H9 (cell line): ENCODE measurements at regions not wholly inside any gene's neighbourhood (a gene's known extent, or its start where the extent isn't known, plus 50 kb on each side); places are given as distances from the start of the nearest gene placed in this dataset.

Experiments
- DNase-seq: peaks from one replicate; pipeline ENCODE4 v3.0.0-alpha.2; 2017
- H2AFZ ChIP-seq: one replicate; pipeline ENCODE4 v1.6.1; 2013; ENCODE audit warnings: mild to moderate bottlenecking, low read length, control low read depth, moderate library complexity
- H2AK5ac ChIP-seq: 2 replicates; pipeline ENCODE4 v1.6.1; 2013; ENCODE audit warnings: low read length, control low read depth, mixed read lengths; ENCODE audit not compliant: insufficient read length
- H2BK120ac ChIP-seq: one replicate; pipeline ENCODE4 v1.6.1; 2013; ENCODE audit warnings: low read depth, mild to moderate bottlenecking, low read length, control low read depth, inconsistent platforms; ENCODE audit not compliant: poor library complexity, severe bottlenecking
- H2BK12ac ChIP-seq: 2 replicates; pipeline ENCODE4 v1.6.1; 2013; ENCODE audit warnings: low read length, control low read depth, mixed read lengths, low read depth; ENCODE audit not compliant: insufficient read length
- H2BK15ac ChIP-seq: 2 replicates; pipeline ENCODE4 v1.6.1; 2013; ENCODE audit warnings: low read depth, low read length, control low read depth
- H2BK20ac ChIP-seq: one replicate; pipeline ENCODE4 v1.6.1; 2013; ENCODE audit warnings: low read depth, mild to moderate bottlenecking, low read length, control low read depth, inconsistent platforms; ENCODE audit not compliant: poor library complexity, severe bottlenecking
- H2BK5ac ChIP-seq: 2 replicates; pipeline ENCODE4 v1.6.1; 2013; ENCODE audit warnings: low read length, control low read depth, mixed read lengths; ENCODE audit not compliant: insufficient read length
- H3K14ac ChIP-seq: 2 replicates; pipeline ENCODE4 v1.6.1; 2013; ENCODE audit warnings: low read length, control low read depth; ENCODE audit not compliant: insufficient read depth
- H3K18ac ChIP-seq: 2 replicates; pipeline ENCODE4 v1.6.1; 2013; ENCODE audit warnings: low read depth, mild to moderate bottlenecking, mixed read lengths, low read length, control low read depth; ENCODE audit not compliant: insufficient read length
- H3K23ac ChIP-seq: 2 replicates; pipeline ENCODE4 v1.6.1; 2013; ENCODE audit warnings: low read length, control low read depth, mixed read lengths, low read depth; ENCODE audit not compliant: insufficient read length
- H3K23me2 ChIP-seq: 2 replicates; pipeline ENCODE4 v1.6.1; 2013; ENCODE audit warnings: low read depth, mild to moderate bottlenecking, mixed read lengths, low read length, control low read depth; ENCODE audit not compliant: insufficient read length, poor library complexity, severe bottlenecking
- H3K27ac ChIP-seq: 2 replicates; pipeline ENCODE4 v1.5.1; 2013; ENCODE audit warnings: low read length, control low read depth, mixed read lengths, low read depth; ENCODE audit not compliant: insufficient read length
- H3K27me3 ChIP-seq: 2 replicates; pipeline ENCODE4 v1.6.1; 2013; ENCODE audit warnings: low read length, control low read depth, inconsistent platforms; ENCODE audit not compliant: insufficient read depth
- H3K4ac ChIP-seq: 2 replicates; pipeline ENCODE4 v1.6.1; 2013; ENCODE audit warnings: low read depth, mild to moderate bottlenecking, control low read depth, inconsistent platforms, low read length, moderate library complexity
- H3K4me1 ChIP-seq: 2 replicates; pipeline ENCODE4 v1.6.1; 2013; ENCODE audit warnings: low read length, control low read depth, inconsistent platforms; ENCODE audit not compliant: insufficient read depth
- H3K4me2 ChIP-seq: 2 replicates; pipeline ENCODE4 v1.6.1; 2013; ENCODE audit warnings: low read length, control low read depth, mixed read lengths; ENCODE audit not compliant: insufficient read length, insufficient read depth
- H3K56ac ChIP-seq: 2 replicates; pipeline ENCODE4 v1.6.1; 2013; ENCODE audit warnings: low read depth, mild to moderate bottlenecking, mixed read lengths, low read length, control low read depth; ENCODE audit not compliant: insufficient read length
- H3K79me1 ChIP-seq: 2 replicates; pipeline ENCODE4 v1.6.1; 2013; ENCODE audit warnings: low read depth, mild to moderate bottlenecking, moderate library complexity, low read length, control low read depth, inconsistent platforms; ENCODE audit not compliant: insufficient read depth, poor library complexity, severe bottlenecking
- H3K79me2 ChIP-seq: 2 replicates; pipeline ENCODE4 v1.6.1; 2013; ENCODE audit warnings: low read length, control low read depth, inconsistent platforms; ENCODE audit not compliant: insufficient read depth
- H3K9ac ChIP-seq: 2 replicates; pipeline ENCODE4 v1.6.1; 2013; ENCODE audit warnings: low read length, control low read depth, mixed read lengths; ENCODE audit not compliant: insufficient read length; ENCODE audit errors: extremely low read depth
- H3K9me3 ChIP-seq: one replicate; pipeline ENCODE4 v1.6.1; 2013; ENCODE audit warnings: low read depth, low read length, inconsistent platforms; ENCODE audit not compliant: control insufficient read depth
- H3T11ph ChIP-seq: one replicate; pipeline ENCODE4 v1.6.1; 2013; ENCODE audit warnings: mild to moderate bottlenecking, low read length, control low read depth, inconsistent platforms
- H4K20me1 ChIP-seq: one replicate; pipeline ENCODE4 v1.6.1; 2013; ENCODE audit not compliant: control insufficient read depth, insufficient read length, insufficient read depth
- H4K5ac ChIP-seq: 2 replicates; pipeline ENCODE4 v1.6.1; 2013; ENCODE audit warnings: low read depth, mild to moderate bottlenecking, mixed read lengths, low read length, control low read depth; ENCODE audit not compliant: insufficient read length
- H4K8ac ChIP-seq: replicated peaks from 2 replicates; pipeline ENCODE4 v1.6.1; 2013; ENCODE audit warnings: low read length, control low read depth, mixed read lengths, low read depth; ENCODE audit not compliant: insufficient read length
- H4K91ac ChIP-seq: 2 replicates; pipeline ENCODE4 v1.6.1; 2013; ENCODE audit warnings: low read depth, mild to moderate bottlenecking, moderate library complexity, mixed read lengths, low read length, control low read depth; ENCODE audit not compliant: insufficient read length
- H3K27ac Mint-ChIP-seq, 3 experiments: 2 replicates in 2 of 3; 3 replicates in 1 of 3; pipeline ENCODE4 v1.8.0; 2020 to 2021; ENCODE audit warnings: mixed read lengths in 3 of 3, mild to moderate bottlenecking in 1 of 3, moderate library complexity in 1 of 3
- H3K27me3 Mint-ChIP-seq: 2 replicates; pipeline ENCODE4 v1.8.0; 2021; ENCODE audit warnings: low read depth, mild to moderate bottlenecking, moderate library complexity, mixed read lengths
- H3K36me3 Mint-ChIP-seq, 3 experiments: 2 replicates in 2 of 3; 3 replicates in 1 of 3; pipeline ENCODE4 v1.8.0; 2020 to 2021; ENCODE audit warnings: low read depth in 3 of 3, mixed read lengths in 3 of 3; ENCODE audit not compliant: insufficient read depth in 1 of 3
- H3K4me1 Mint-ChIP-seq, 2 experiments: 2 replicates each; pipeline ENCODE4 v1.8.0; 2020; ENCODE audit warnings: mixed read lengths in 2 of 2
- H3K4me3 Mint-ChIP-seq, 2 experiments: 2 replicates in 1 of 2; 3 replicates in 1 of 2; pipeline ENCODE4 v1.8.0; 2020 to 2021; ENCODE audit warnings: mild to moderate bottlenecking in 2 of 2, mixed read lengths in 2 of 2, moderate library complexity in 1 of 2
- H3K9me3 Mint-ChIP-seq, 2 experiments: 2 replicates in 1 of 2; 3 replicates in 1 of 2; pipeline ENCODE4 v1.8.0; 2020; ENCODE audit warnings: mild to moderate bottlenecking in 2 of 2, mixed read lengths in 2 of 2, moderate library complexity in 1 of 2
- CTCF ChIP-seq: fragments of 200-600 bp; sonication (generic); conservative IDR thresholded peaks from 3 replicates; pipeline ENCODE4 v1.8.0; 2021; ENCODE audit warnings: antibody characterized with exemption, mild to moderate bottlenecking
- WGBS: extraction: QIAGEN DNeasy Blood & Tissue Kit; methylation state at CpG from one replicate; pipeline ENCODE4 v1.1.7; 2013; ENCODE audit warnings: missing lambda C conversion rate, low lambda C conversion rate, mixed read lengths; ENCODE audit not compliant: insufficient read length; ENCODE audit errors: extremely low coverage; 5-methylcytosine and 5-hydroxymethylcytosine counted together

DNA sequence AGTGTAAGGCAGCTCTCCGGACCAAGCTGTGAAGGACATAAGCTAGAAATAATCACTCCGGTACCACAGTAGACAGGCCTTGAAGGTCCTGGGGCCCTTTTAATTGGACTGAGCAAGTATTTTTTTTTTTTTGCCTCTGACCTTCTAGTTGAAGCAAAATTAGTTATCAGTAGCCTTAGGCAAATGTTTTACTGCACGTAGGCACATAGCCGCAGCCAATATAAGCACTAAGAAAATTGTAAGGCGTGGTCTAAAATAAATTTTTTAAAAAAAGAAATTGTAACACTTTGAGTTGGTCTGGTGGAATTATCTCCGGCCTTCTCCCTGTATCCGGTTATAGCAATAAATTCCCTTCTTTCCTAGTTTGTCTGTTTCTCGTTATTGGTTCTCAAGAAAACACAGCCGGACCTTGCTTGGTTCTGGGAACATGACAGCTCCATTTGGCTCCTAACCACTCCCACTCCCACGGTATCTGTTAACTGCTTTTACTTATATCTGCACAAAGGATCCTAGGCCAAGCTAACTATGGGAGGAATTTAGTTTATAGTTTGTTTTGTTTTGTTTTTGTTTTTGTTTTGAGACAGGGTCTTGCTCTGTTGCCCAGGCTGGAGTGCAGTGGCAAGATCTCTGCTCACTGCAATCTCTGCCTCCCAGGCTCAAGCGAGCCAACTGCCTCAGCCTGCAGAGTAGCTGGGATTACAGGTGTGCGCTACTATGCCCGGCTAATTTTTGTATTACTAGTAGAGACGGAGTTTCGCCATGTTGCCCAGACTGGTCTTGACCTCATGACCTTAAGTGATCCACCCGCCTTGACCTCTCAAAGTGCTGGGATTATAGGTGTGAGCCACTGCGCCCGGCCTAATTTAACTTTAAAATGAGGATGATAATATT is 124.4 kb upstream of the KIF5B start:
- H3K4me2 ChIP-seq, result no peak overlapping the region
- H4K5ac ChIP-seq, result no peak overlapping the region
- no peak overlapping the region for H2BK20ac ChIP-seq
- H3K27me3 Mint-ChIP-seq, result no peaks in the 10 kb centered on the region; the same call in 1 of the 2 replicates
- no peak overlapping the region for H3K4me3 Mint-ChIP-seq
- H3K18ac ChIP-seq, result no peak overlapping the region
- H3K9me3 Mint-ChIP-seq, result no peaks in the 10 kb centered on the region
- no peak overlapping the region for H4K8ac ChIP-seq
- no peak overlapping the region for H3K9ac ChIP-seq
- TF ChIP-seq CTCF, result no peak
- no peak overlapping the region for H3K23ac ChIP-seq
- H3K27ac Mint-ChIP-seq, result no peak overlapping the region; a peak in 1 of 7 replicates
- H3K79me1 ChIP-seq, result no peaks in the 10 kb centered on the region
- H2AFZ ChIP-seq, result no peak overlapping the region
- WGBS, result no CpG with 5 or more reads among the region's 18 CpGs
- DNase-seq, result no peak
- no peaks in the 10 kb centered on the region for H4K20me1 ChIP-seq
- H2BK120ac ChIP-seq, result no peak overlapping the region
- H3K27me3 ChIP-seq, result no peaks in the 10 kb centered on the region
- no peak overlapping the region for H3T11ph ChIP-seq
- H2BK5ac ChIP-seq, result no peak overlapping the region
- no peak overlapping the region for H3K56ac ChIP-seq
- H3K4me1 Mint-ChIP-seq, result peaks cover 6 to 8% of the 10 kb centered on the region in 2 experiments
- H4K91ac ChIP-seq, result no peak overlapping the region
- no peaks in the 10 kb centered on the region for H3K9me3 ChIP-seq
- no peaks in the 10 kb centered on the region for H3K23me2 ChIP-seq
- no peaks in the 10 kb centered on the region for H3K4me1 ChIP-seq
- no peaks in the 10 kb centered on the region for H3K36me3 Mint-ChIP-seq
- no peaks in the 10 kb centered on the region for H3K79me2 ChIP-seq
- H2AK5ac ChIP-seq, result no peak overlapping the region
- H3K27ac ChIP-seq, result no peak overlapping the region
- no peak overlapping the region for H3K14ac ChIP-seq
- H2BK15ac ChIP-seq, result no peak overlapping the region
- no peak overlapping the region for H2BK12ac ChIP-seq
- H3K4ac ChIP-seq, result no peak overlapping the region
